ENCODE measurements at regions not wholly inside any gene's neighbourhood (a gene's known extent, or its start where the extent isn't known, plus 50 kb on each side); places are given as distances from the start of the nearest gene placed in this dataset.

GRCh38 chr5:74341221-74341620, 299.3 kb downstream of the ENC1 start:
- TF ChIP-seq CTCF (IDR thresholded peaks at IDR 0.05; ENCODE audit: borderline replicate concordance, extremely low read depth, low read length, poor library complexity, severe bottlenecking) (no peak), EZH2 (IDR thresholded peaks at IDR 0.05; ENCODE audit: borderline replicate concordance, low read depth, low read length, severe bottlenecking) (no peak)
